Endothelial cell of umbilical vein (primary cell): ENCODE measurements at regions not wholly inside any gene's neighbourhood (a gene's known extent, or its start where the extent isn't known, plus 50 kb on each side); places are given as distances from the start of the nearest gene placed in this dataset.

ENCODE experiments used
- BruUV-seq: library from RNA; stranded (reverse); fragments of 400-500 nt; replicated peaks from 2 replicates; lab custom pipeline; 2021; lab: Mats Ljungman, UMichigan
- CTCF ChIA-PET: fragments of 300-600, 350-600 bp; sonication (Branson Sonifier 250); formaldehyde crosslinking; loops from one replicate; lab custom pipeline; 2021; ENCODE audit warnings: antibody characterized with exemption, inconsistent platforms; lab: Charles Lee
- POLR2A ChIA-PET: fragments of 300-600, 350-600 bp; sonication (Branson Sonifier 250); formaldehyde crosslinking; loops from one replicate; lab custom pipeline; 2021; ENCODE audit warnings: antibody characterized with exemption, inconsistent platforms; lab: Charles Lee
- DNase-seq: peaks from one replicate; pipeline ENCODE4 v3.0.0-alpha.2; 2011; ENCODE audit warnings: low read depth, low spot score
- FAIRE-seq: peaks from 2 replicates; lab custom pipeline; 2011; peaks lifted over from hg19 to GRCh38; lab: Jason Lieb, UNC
- H2AFZ ChIP-seq: 2 replicates; pipeline ENCODE4 v1.6.0; 2012; ENCODE audit warnings: low read depth, low read length, control low read depth, inconsistent platforms
- H3K27ac ChIP-seq: 2 replicates; pipeline ENCODE4 v1.5.1; 2011; ENCODE audit warnings: low read depth, mild to moderate bottlenecking, control low read depth, low read length, moderate library complexity; ENCODE audit not compliant: insufficient read depth
- H3K27me3 ChIP-seq, 2 experiments: 2 replicates each; pipeline versions ENCODE4 v1.6.0 to v1.6.1; 2011; ENCODE audit warnings: low read length in 2 of 2, mixed read lengths in 1 of 2; ENCODE audit not compliant: control insufficient read depth in 2 of 2, insufficient read depth in 2 of 2
- H3K36me3 ChIP-seq, 2 experiments: 2 replicates in 1 of 2; 3 replicates in 1 of 2; pipeline ENCODE4 v1.5.1; 2011; ENCODE audit warnings: low read length in 2 of 2, mild to moderate bottlenecking in 1 of 2, moderate library complexity in 1 of 2; ENCODE audit not compliant: control insufficient read depth in 2 of 2, insufficient read depth in 2 of 2; ENCODE audit errors: extremely low read depth in 1 of 2
- H3K4me1 ChIP-seq: 3 replicates; pipeline ENCODE4 v1.5.1; 2011; ENCODE audit warnings: mild to moderate bottlenecking, low read length; ENCODE audit not compliant: control insufficient read depth, insufficient read depth; ENCODE audit errors: extremely low read depth
- H3K4me2 ChIP-seq: 2 replicates; pipeline ENCODE4 v1.6.1; 2011; ENCODE audit warnings: low read length, control low read depth, mixed read lengths; ENCODE audit not compliant: insufficient read depth
- H3K4me3 ChIP-seq, 3 experiments: fragments of 200-600 bp in 1 of 3; sonication (generic), shearing (Covaris generic) in 1 of 3; replicated peaks in 1 of 3; 2 replicates each; pipeline ENCODE4 v1.5.1; 2011 to 2016; ENCODE audit warnings: control low read depth in 3 of 3, low read length in 3 of 3, mild to moderate bottlenecking in 2 of 3, inconsistent platforms in 1 of 3, low read depth in 1 of 3, moderate library complexity in 1 of 3; ENCODE audit not compliant: insufficient read depth in 1 of 3
- H3K79me2 ChIP-seq: 2 replicates; pipeline ENCODE4 v1.6.0; 2012; ENCODE audit warnings: low read length, inconsistent platforms; ENCODE audit not compliant: control insufficient read depth, insufficient read depth
- H3K9ac ChIP-seq: replicated peaks from 2 replicates; pipeline ENCODE3; 2011; ENCODE audit warnings: low read length, control low read depth; ENCODE audit not compliant: insufficient read depth; ENCODE audit errors: extremely low read depth
- H3K9me1 ChIP-seq: replicated peaks from 3 replicates; pipeline ENCODE4 v1.6.0; 2011; ENCODE audit warnings: mild to moderate bottlenecking, low read length; ENCODE audit not compliant: control insufficient read depth, insufficient read depth; ENCODE audit errors: extremely low read depth
- H3K9me3 ChIP-seq: replicated peaks from 2 replicates; pipeline ENCODE4 v1.5.1; 2012; ENCODE audit warnings: low read length, inconsistent platforms; ENCODE audit not compliant: control insufficient read depth, insufficient read depth
- H4K20me1 ChIP-seq: replicated peaks from 2 replicates; pipeline ENCODE3; 2011; ENCODE audit warnings: mild to moderate bottlenecking, low read length; ENCODE audit not compliant: control insufficient read depth, insufficient read depth; ENCODE audit errors: extremely low read depth
- CTCF ChIP-seq, 2 donors: IDR thresholded peaks; 1 replicate in 1 of 2; 2 replicates in 1 of 2; pipeline ENCODE4 v1.5.1; 2011; ENCODE audit warnings: low read length in 2 of 2, mild to moderate bottlenecking in 2 of 2, moderate library complexity in 2 of 2, control low read depth in 1 of 2, inconsistent platforms in 1 of 2, low read depth in 1 of 2; ENCODE audit not compliant: insufficient read depth in 1 of 2; ENCODE audit errors: extremely low read depth in 1 of 2
- EZH2 ChIP-seq: IDR thresholded peaks from 2 replicates; pipeline ENCODE4 v1.6.1; 2012; ENCODE audit warnings: borderline replicate concordance, low read depth, mild to moderate bottlenecking, moderate library complexity, low read length, inconsistent platforms; ENCODE audit not compliant: severe bottlenecking
- FOS ChIP-seq: IDR thresholded peaks from 2 replicates; pipeline ENCODE4 v1.6.1; 2011; ENCODE audit warnings: mild to moderate bottlenecking, low read length, moderate library complexity, borderline replicate concordance; ENCODE audit not compliant: insufficient read depth
- GATA2 ChIP-seq: IDR thresholded peaks from 2 replicates; pipeline ENCODE4 v1.7.0; 2011; ENCODE audit warnings: low read depth, mild to moderate bottlenecking, moderate library complexity, mixed read lengths, low read length; ENCODE audit not compliant: insufficient read length, insufficient read depth
- JUN ChIP-seq: IDR thresholded peaks from 2 replicates; pipeline ENCODE4 v1.6.1; 2011; ENCODE audit warnings: borderline replicate concordance, low read depth; ENCODE audit not compliant: insufficient read length, insufficient read depth
- MYC ChIP-seq: IDR thresholded peaks from one replicate; pipeline ENCODE4 v1.6.1; 2011; ENCODE audit warnings: mild to moderate bottlenecking, low read depth, low read length
- POLR2A ChIP-seq: IDR thresholded peaks from 2 replicates; pipeline ENCODE4 v1.6.1; 2012; ENCODE audit warnings: low read depth, mild to moderate bottlenecking, control low read depth, low read length
- POLR2AphosphoS5 ChIP-seq: IDR thresholded peaks from 2 replicates; pipeline ENCODE4 v1.6.1; 2012; ENCODE audit warnings: low read depth, mild to moderate bottlenecking, control low read depth, low read length, moderate library complexity; ENCODE audit not compliant: insufficient read depth
- dilution Hi-C: fragments of 300-500 bp; cut with MboI; formaldehyde crosslinking; loops from one replicate; pipeline ENCODE4 v1.15.0; 2019; ENCODE audit warnings: low sequenced_read_pairs; ENCODE audit not compliant: extremely low pct_ligation_motif_present
- intact Hi-C: fragments of 100-400 bp; cut with micrococcal nuclease; formaldehyde crosslinking; loops from one replicate; pipeline ENCODE4 v1.10.0; 2022
- TF ChIP-seq, protein P1 (sequence below): IDR thresholded peaks from 2 replicates; pipeline ENCODE4 v1.6.1; 2011; ENCODE audit not compliant: insufficient read depth, insufficient read length

GRCh38 chr13:111867657-111868056 lies 199.3 kb upstream of the SOX1 start:
- Histone ChIP-seq H3K27ac (no peak overlapping the region), H3K36me3 (no peaks in the 10 kb centered on the region), H3K9ac (no peak overlapping the region), H3K27me3 (no peaks in the 10 kb centered on the region), H3K4me3 (no peak overlapping the region), H3K4me1 (no peaks in the 10 kb centered on the region), H3K4me2 (no peak overlapping the region), H3K9me1 (no peaks in the 10 kb centered on the region), H2AFZ (no peak overlapping the region), H3K9me3 (no peaks in the 10 kb centered on the region), H4K20me1 (no peaks in the 10 kb centered on the region), H3K79me2 (no peaks in the 10 kb centered on the region)
- no TSS peak for BruUV-seq
- intact Hi-C loops: no loop called here
- dilution Hi-C loops: no loop called here
- CTCF ChIA-PET: no interaction called here
- POLR2A ChIA-PET: no interaction called here
- DNase-seq (no peak), FAIRE-seq (no peak)
- TF ChIP-seq FOS: no peak
- TF ChIP-seq, protein P1, sequence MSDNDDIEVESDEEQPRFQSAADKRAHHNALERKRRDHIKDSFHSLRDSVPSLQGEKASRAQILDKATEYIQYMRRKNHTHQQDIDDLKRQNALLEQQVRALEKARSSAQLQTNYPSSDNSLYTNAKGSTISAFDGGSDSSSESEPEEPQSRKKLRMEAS: no peak
- no peak for TF ChIP-seq POLR2AphosphoS5
- TF ChIP-seq CTCF (IDR thresholded peaks at IDR 0.05; ENCODE audit: extremely low read depth in 1 of 2, insufficient read depth in 1 of 2, low read depth in 1 of 2, low read length in 2 of 2): no peak
- TF ChIP-seq POLR2A: no peak
- TF ChIP-seq JUN: no peak
- no peak for TF ChIP-seq MYC
- no peak for TF ChIP-seq EZH2
- no peak for TF ChIP-seq GATA2
